ENCODE measurements at regions not wholly inside any gene's neighbourhood (a gene's known extent, or its start where the extent isn't known, plus 50 kb on each side); places are given as distances from the start of the nearest gene placed in this dataset.

GRCh38 chr5:155711882-155712281, 615.1 kb upstream of the SGCD start:
- no peak for TF ChIP-seq CTCF (IDR thresholded peaks at IDR 0.05)
- no peak for TF ChIP-seq POLR2A (IDR thresholded peaks at IDR 0.05)
